Lung (tissue), 11 donors: ENCODE measurements at regions not wholly inside any gene's neighbourhood (a gene's known extent, or its start where the extent isn't known, plus 50 kb on each side); places are given as distances from the start of the nearest gene placed in this dataset.

ENCODE experiments used
- ATAC-seq: fragments of 200-7000 bp; cut with Tn5 transposase; one replicate; pipeline ENCODE4 v1.9.1; 2020; ENCODE audit warnings: moderate number of reproducible peaks; ENCODE audit not compliant: insufficient read depth, low FRiP score
- DNase-seq, 3 donors: peaks; one replicate each; pipeline ENCODE4 v3.0.0-alpha.2; 2013 to 2017
- H3K27ac ChIP-seq, 2 donors: one replicate each; pipeline ENCODE4 v1.5.1; 2013; ENCODE audit warnings: mild to moderate bottlenecking in 2 of 2, moderate library complexity in 2 of 2, control low read depth in 1 of 2, inconsistent platforms in 1 of 2, low read depth in 1 of 2, low read length in 1 of 2
- H3K27me3 ChIP-seq, 3 donors: one replicate each; pipeline ENCODE4 v1.5.1; 2013; ENCODE audit warnings: low read length in 2 of 3; ENCODE audit not compliant: control insufficient read depth in 3 of 3, insufficient read depth in 3 of 3
- H3K36me3 ChIP-seq, 4 donors: one replicate each; pipeline ENCODE4 v1.5.1; 2013; ENCODE audit warnings: low read length in 4 of 4, mild to moderate bottlenecking in 1 of 4, moderate library complexity in 1 of 4; ENCODE audit not compliant: control insufficient read depth in 4 of 4, insufficient read depth in 4 of 4
- H3K4me1 ChIP-seq, 5 donors: one replicate each; pipeline ENCODE4 v1.5.1; 2013; ENCODE audit warnings: low read length in 5 of 5, mild to moderate bottlenecking in 2 of 5, moderate library complexity in 1 of 5; ENCODE audit not compliant: control insufficient read depth in 5 of 5, insufficient read depth in 5 of 5
- H3K4me3 ChIP-seq: one replicate; pipeline ENCODE4 v1.5.1; 2013; ENCODE audit warnings: mild to moderate bottlenecking, control low read depth, moderate library complexity
- H3K9ac ChIP-seq, 2 donors: one replicate each; pipeline ENCODE4 v1.5.1; 2013; ENCODE audit warnings: low read length in 2 of 2, control low read depth in 1 of 2; ENCODE audit not compliant: insufficient read depth in 1 of 2
- H3K9me3 ChIP-seq, 4 donors: one replicate each; pipeline ENCODE4 v1.5.1; 2013; ENCODE audit warnings: low read length in 3 of 4, mild to moderate bottlenecking in 1 of 4, moderate library complexity in 1 of 4; ENCODE audit not compliant: control insufficient read depth in 4 of 4, insufficient read depth in 3 of 4
- CTCF ChIP-seq: IDR thresholded peaks from 2 replicates; pipeline ENCODE4 v1.5.1; 2012; ENCODE audit warnings: mild to moderate bottlenecking; ENCODE audit errors: control extremely low read depth, extremely low read depth
- WGBS, 2 donors: extraction: QIAGEN DNeasy Blood & Tissue Kit; methylation state at CpG; one replicate each; pipeline ENCODE4 v1.1.7; 2013; 5-methylcytosine and 5-hydroxymethylcytosine counted together
- donor health status: control.
- donor health status: control.
- donor health status: Bipolar disorder and iron deficiency.
- donor health status: healthy.
- donor health status: DM: yes; HTN: yes; CAD: no.

GRCh38 chr2:4838626-4839025, 853.6 kb upstream of the SOX11 start:
- TF ChIP-seq CTCF, result no peak
- ATAC-seq (no peak), DNase-seq (no peak)
- 63 to 65% methylated on average over 2 of the region's 2 CpGs for WGBS, 2 donors
- H3K27me3 ChIP-seq, result no peaks in the 10 kb centered on the region
- H3K9ac ChIP-seq, result no peak overlapping the region
- no peak overlapping the region for H3K27ac ChIP-seq
- H3K36me3 ChIP-seq, result no peaks in the 10 kb centered on the region
- H3K9me3 ChIP-seq, result no peaks in the 10 kb centered on the region
- no peak overlapping the region for H3K4me3 ChIP-seq
- H3K4me1 ChIP-seq, result no peaks in the 10 kb centered on the region

GRCh38 chr2:4840791-4841190, 851.4 kb upstream of the SOX11 start:
- WGBS, 2 donors, result 53 to 58% methylated on average over 2 of the region's 2 CpGs
- Histone ChIP-seq H3K27me3 (no peaks in the 10 kb centered on the region), H3K4me1 (peaks cover 0 to 16% (median 0%) of the 10 kb centered on the region in 5 donors), H3K27ac (no peak overlapping the region), H3K9me3 (no peaks in the 10 kb centered on the region), H3K9ac (no peak overlapping the region), H3K4me3 (no peak overlapping the region), H3K36me3 (no peaks in the 10 kb centered on the region)
- no peak for ATAC-seq
- DNase-seq, result peak in 2 of 3 donors; percentile 2 to 15
- TF ChIP-seq CTCF, result no peak

GRCh38 chr2:4844881-4845280, 847.3 kb upstream of the SOX11 start:
- no peak overlapping the region for H3K27ac ChIP-seq
- peak; percentile 55 to 91 (median 77) for DNase-seq
- H3K27me3 ChIP-seq, result no peaks in the 10 kb centered on the region
- WGBS, 2 donors, result 49 to 56% methylated on average over 6 of the region's 6 CpGs
- H3K9ac ChIP-seq, result no peak overlapping the region
- H3K4me1 ChIP-seq, result peaks cover 0 to 16% (median 0%) of the 10 kb centered on the region in 5 donors
- TF ChIP-seq CTCF, result no peak
- ATAC-seq, result no peak
- H3K36me3 ChIP-seq, result no peaks in the 10 kb centered on the region
- no peak overlapping the region for H3K4me3 ChIP-seq
- H3K9me3 ChIP-seq, result no peaks in the 10 kb centered on the region

- Histone ChIP-seq H3K27ac (no peak overlapping the region), H3K9me3 (no peaks in the 10 kb centered on the region), H3K4me3 (no peak overlapping the region), H3K36me3 (no peaks in the 10 kb centered on the region), H3K4me1 (peaks cover 0 to 7% (median 0%) of the 10 kb centered on the region in 5 donors), H3K9ac (no peak overlapping the region), H3K27me3 (no peaks in the 10 kb centered on the region)
- DNase-seq (no peak), ATAC-seq (no peak)
- TF ChIP-seq CTCF, result no peak
- 79 to 87% methylated on average over 3 of the region's 3 CpGs for WGBS, 2 donors
Measured at GRCh38 chr2:4862031-4862430, 830.2 kb upstream of the SOX11 start.
